Stimulated activated CD4-positive, alpha-beta T cell treated with anti-CD3 and anti-CD28 coated beads, TNF-alpha, amount 100 ng/mL, for 24 hours (primary cell): ENCODE measurements at regions not wholly inside any gene's neighbourhood (a gene's known extent, or its start where the extent isn't known, plus 50 kb on each side); places are given as distances from the start of the nearest gene placed in this dataset.
"Not testable (repeated sequence)": the region's sequence is repeated elsewhere in the genome, so short reads cannot be mapped to it uniquely, and the experiment has no call there.

ENCODE experiments used
- DNase-seq, 3 experiments: peaks; one replicate each; pipeline ENCODE4 v3.0.0-alpha.2; 2020; ENCODE audit warnings: low read depth in 3 of 3

- DNase-seq, result no peak
Observed at GRCh38 chr1:65062339-65062738, 85.7 kb upstream of the AK4 start.

DNA sequence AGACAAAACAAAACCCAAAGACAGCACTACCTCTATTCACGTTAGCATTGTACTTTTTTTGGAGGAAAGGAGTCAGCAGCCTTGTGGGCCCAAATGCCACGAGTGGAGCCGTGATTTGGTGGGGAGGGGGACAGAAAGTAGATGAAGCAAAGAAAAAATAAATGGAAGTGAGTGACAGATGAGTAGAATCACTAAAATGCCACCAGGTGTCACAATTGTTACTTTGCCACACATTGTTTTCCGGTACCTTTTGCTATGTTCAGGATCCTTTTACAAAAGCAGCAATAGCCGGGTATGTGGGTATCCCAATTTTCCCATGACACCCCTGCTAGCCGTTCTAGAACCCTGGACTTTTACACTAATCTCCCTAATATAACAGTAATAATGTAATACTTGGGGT lies 85.0 kb upstream of the AK4 start:
- DNase-seq, result no peak

DNA sequence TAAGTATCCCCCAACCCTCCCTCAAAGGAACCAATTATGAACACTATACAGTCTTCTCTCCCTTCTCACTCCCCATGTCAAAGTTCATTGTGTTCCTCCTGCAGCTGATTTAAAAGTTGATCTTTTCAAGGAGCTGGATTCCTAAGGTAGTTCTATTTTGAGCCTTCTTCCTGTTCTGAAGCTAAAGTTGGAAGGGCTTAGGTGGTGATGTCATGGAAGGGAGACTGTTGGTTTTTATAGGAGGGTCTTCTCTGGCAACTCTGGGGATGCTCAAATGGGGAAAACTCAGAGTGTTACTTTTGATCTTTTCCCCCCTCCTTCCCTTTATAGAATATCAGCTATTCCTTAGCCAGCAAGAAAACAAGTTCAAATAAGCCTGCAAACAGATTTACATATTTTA lies 83.0 kb upstream of the AK4 start:
- DNase-seq, result no peak

GRCh38 chr1:65065524-65066418 lies 82.2 kb upstream of the AK4 start:
- no peak for DNase-seq

GRCh38 chr1:65066419-65066765 lies 81.6 kb upstream of the AK4 start:
- DNase-seq, result no peak

DNA sequence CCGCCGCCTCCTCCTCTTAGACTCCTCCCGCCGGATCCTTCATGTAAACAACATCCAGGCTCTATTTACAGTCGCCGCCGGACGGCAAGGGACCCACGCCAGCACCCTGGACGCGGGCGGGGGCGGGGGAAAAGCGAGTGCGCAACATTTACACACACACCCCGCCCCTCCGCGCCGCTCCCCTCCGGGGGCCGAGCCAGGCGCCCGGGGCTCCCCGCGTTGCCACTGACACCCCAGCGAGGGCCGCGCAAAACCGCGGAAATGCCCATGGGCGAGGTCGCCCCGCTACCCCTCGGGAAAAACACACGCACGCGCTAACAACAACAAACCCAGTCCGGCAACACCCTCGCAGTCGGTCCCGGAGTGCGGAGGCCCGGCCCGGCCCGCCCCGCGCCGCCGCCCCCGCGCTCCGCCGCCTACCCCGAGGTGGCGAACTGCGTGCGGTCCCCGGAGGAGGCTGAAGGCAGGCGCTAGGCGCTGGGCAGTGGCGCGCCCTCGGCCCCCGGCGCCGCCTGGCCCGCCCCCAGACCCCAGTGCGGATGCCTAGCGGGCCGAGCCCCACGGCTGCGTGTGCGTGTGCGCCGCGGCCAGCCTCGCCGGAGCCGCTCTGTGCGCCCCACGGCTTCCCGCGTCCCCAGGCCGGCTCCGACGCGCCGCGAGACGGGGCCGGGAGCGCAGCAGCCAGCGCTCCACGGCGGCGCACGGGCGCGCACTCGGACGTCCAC lies 81.1 kb upstream of the AK4 start:
- DNase-seq, result peak; percentile 43 to 65 (median 51)

- peak in 2 of 3 experiments; percentile 23 to 40 for DNase-seq
Observed at GRCh38 chr1:65067491-65068201, 80.4 kb upstream of the AK4 start.

GRCh38 chr1:65068202-65069010 lies 79.6 kb upstream of the AK4 start:
- DNase-seq, result no peak

DNA sequence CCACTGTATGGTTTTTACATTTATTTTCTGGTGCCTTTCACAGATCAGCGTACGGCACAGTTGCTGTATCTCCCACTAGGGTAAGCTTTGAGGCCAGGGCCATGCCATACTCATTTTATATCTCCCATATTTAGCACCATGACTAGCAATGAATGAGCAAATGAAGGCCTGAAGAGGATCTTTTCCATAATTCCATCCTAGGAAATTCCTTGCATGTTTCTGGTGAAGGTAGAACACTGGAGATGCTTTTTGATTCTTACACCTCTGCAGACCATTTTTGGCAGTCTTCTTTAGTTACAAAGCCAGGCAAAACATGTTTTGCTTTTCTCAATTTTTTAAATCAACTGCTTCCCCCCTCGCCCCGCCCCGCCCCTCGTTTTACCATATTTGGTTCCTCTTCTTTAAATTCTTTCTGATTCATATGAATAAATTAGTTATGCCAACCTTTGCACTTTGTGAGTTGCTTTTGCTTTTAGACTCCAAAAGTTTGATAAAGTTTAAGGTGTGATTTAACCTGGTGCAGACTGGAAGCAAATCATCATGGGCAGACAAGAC lies 78.9 kb upstream of the AK4 start:
- peak in 1 of 3 experiments; percentile 47 for DNase-seq

GRCh38 chr1:65072845-65073244 lies 75.2 kb upstream of the AK4 start:
- DNase-seq, result no peak

DNA sequence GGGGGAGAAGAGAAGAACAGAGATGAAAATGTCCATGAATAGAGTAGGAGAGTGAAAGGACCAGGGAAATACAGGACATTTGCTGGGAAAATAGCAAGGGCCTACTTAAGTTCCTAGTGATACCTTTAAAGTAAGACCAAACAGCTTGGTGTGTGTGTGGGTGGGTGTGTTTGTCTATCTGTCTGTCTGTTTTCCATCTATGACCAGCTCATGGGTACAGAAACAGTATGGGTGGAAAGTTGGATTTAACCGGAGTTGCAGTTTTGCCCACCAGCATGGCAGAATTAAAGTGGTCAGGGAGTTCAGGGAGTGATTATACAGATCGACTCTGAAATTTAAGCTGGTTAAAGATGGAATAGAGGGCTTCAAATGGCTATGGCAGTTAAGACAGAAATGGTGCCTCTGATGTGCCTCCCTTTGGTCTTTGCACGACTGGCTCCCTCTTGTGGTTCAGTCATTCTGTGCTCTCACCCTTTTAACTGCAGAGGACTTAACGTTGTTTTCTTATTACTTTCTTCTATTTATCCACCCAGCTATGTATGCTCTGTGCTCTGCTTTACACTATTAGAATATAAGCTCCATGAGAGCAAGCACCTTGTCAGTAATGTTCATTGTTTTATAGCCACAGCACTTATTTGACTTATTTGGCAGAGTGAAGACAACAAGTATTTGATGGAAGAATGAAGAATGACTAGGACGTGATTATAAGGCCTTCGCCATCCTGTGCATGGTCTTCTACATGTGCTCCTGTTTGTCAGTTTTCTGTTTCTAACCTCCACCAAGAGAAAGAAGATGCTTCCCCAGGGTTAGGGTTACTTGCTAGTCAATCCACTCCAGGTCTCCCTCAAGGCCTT lies 72.7 kb upstream of the AK4 start:
- peak in 2 of 3 experiments; percentile 40 to 52 for DNase-seq

- DNase-seq, result no peak
Observed at GRCh38 chr1:65077369-65077768, 70.6 kb upstream of the AK4 start.

DNA sequence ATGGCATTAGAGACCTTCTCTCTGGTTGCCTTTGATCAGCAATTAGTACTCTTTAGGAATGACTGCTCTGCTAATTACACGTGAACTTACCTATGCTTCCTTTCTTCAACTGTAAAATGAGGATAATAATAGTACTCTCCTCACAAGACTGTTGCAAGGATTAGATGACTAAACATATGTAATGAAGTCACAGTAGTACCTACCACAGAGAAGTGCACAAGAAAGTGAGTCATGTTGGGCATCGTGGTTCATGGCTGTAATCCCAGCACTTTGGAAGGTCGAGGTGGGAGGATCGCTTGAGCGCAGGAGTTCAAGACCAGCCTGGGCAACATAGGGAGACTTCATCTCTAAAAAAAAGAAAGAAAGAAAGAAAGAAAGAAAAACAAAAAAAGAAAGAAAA lies 68.1 kb upstream of the AK4 start:
- DNase-seq, result no peak

DNA sequence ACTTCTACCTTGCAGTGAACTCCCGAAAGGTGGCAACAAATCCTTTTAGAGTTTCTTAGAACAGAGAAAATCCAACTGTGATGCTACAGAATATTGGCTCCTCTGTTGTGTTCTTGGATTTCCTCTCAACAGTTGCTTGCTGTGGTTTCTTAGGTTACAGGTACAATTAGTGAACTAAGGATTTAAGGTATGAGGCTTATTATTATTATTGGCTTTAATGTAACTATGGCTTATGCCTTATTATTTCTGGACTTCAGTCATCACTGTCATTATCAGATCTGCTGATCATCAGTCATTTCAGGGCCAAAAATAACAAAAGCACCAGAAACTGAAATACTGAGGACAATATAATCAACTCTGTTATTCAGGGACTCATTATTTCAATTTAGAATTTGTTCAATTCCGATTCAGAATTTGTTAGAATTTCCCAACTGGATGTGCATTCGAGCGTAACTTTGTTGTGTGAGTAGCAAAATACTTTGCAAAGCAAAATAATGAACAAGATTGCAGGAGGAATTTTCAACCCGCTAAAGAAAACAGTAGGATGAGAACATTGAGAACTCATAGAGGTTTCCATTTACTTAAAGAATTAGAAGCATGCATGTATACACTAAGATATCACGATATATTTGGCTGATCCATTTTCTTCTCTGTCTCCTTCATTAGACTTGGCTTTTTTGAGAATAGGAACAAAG lies 65.5 kb upstream of the AK4 start:
- DNase-seq, result no peak

GRCh38 chr1:65083263-65083896 lies 64.6 kb upstream of the AK4 start:
- DNase-seq, result no peak

GRCh38 chr1:65084066-65084465 lies 63.9 kb upstream of the AK4 start:
- DNase-seq, result no peak

DNA sequence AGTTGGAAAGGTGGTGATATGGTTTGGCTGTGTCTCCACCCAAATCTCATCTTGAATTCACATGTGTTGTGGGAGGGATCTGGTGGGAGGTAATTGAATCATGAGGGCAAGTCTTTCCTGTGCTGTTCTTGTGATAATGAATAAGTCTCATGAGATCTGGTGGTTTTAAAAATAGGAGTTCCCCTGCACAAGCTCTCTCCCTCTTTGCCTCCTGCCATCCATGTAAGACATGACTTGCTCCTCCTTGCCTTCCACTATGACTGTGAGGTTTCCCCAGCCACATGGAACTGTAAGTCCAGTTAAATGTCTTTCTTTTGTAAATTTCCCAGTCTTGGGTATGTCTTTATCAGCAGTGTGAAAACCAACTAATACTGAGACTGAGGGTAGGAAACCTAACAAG lies 60.5 kb upstream of the AK4 start:
- not testable (repeated sequence) for DNase-seq

GRCh38 chr1:65090406-65090805 lies 57.6 kb upstream of the AK4 start:
- DNase-seq, result no peak

GRCh38 chr1:65092691-65093090 lies 55.3 kb upstream of the AK4 start:
- DNase-seq, result no peak
